Panc1 (cell line): ENCODE measurements at regions not wholly inside any gene's neighbourhood (a gene's known extent, or its start where the extent isn't known, plus 50 kb on each side); places are given as distances from the start of the nearest gene placed in this dataset.

ENCODE experiments used
- CTCF ChIP-seq: fragments of 450-650 bp; IDR thresholded peaks from 2 replicates; pipeline ENCODE4 v1.5.1; 2017; ENCODE audit warnings: mild to moderate bottlenecking
- POLR2AphosphoS5 ChIP-seq: IDR thresholded peaks from 2 replicates; pipeline ENCODE4 v1.6.1; 2012; ENCODE audit warnings: mild to moderate bottlenecking, low read depth, low read length, moderate library complexity
- REST ChIP-seq, 2 experiments: IDR thresholded peaks; 2 replicates each; pipeline ENCODE4 v1.6.1; 2011 to 2012; ENCODE audit warnings: low read depth in 2 of 2, control low read depth in 1 of 2, low read length in 1 of 2, mild to moderate bottlenecking in 1 of 2, moderate library complexity in 1 of 2; ENCODE audit not compliant: insufficient read depth in 1 of 2
- SIN3A ChIP-seq: IDR thresholded peaks from 2 replicates; pipeline ENCODE4 v1.6.1; 2012; ENCODE audit warnings: low read depth, mild to moderate bottlenecking, low read length, moderate library complexity, borderline replicate concordance; ENCODE audit not compliant: insufficient read depth

- TF ChIP-seq SIN3A, result no peak
- no peak for TF ChIP-seq CTCF
- TF ChIP-seq POLR2AphosphoS5, result no peak
- TF ChIP-seq REST (IDR thresholded peaks at IDR 0.05; ENCODE audit: insufficient read depth in 1 of 2, low read depth in 2 of 2, low read length in 1 of 2), result no peak
These were observed 518.5 kb upstream of the MDGA2 start for GRCh38 chr14:48193893-48194292.
